Parathyroid adenoma (tissue), 2 donors: ENCODE measurements at regions not wholly inside any gene's neighbourhood (a gene's known extent, or its start where the extent isn't known, plus 50 kb on each side); places are given as distances from the start of the nearest gene placed in this dataset.

Source experiments
- H2AFZ ChIP-seq: fragments of 300-600 bp; sonication (generic); one replicate; pipeline ENCODE4 v1.7.0; 2017; ENCODE audit warnings: antibody characterized with exemption, mild to moderate bottlenecking
- H3K27ac ChIP-seq: fragments of 300-600 bp; sonication (generic); one replicate; pipeline ENCODE4 v1.7.0; 2017
- H3K27me3 ChIP-seq: fragments of 300-600 bp; sonication (generic); one replicate; pipeline ENCODE4 v1.7.0; 2017; ENCODE audit warnings: low read length; ENCODE audit not compliant: control insufficient read depth, insufficient read depth
- H3K36me3 ChIP-seq: fragments of 300-600 bp; sonication (generic); one replicate; pipeline ENCODE4 v1.7.0; 2017; ENCODE audit warnings: low read length; ENCODE audit not compliant: control insufficient read depth, insufficient read depth
- H3K4me1 ChIP-seq: fragments of 300-600 bp; sonication (generic); one replicate; pipeline ENCODE4 v1.7.0; 2017; ENCODE audit warnings: control low read depth
- H3K4me2 ChIP-seq: fragments of 300-600 bp; sonication (generic); one replicate; pipeline ENCODE4 v1.7.0; 2017; ENCODE audit warnings: low read length
- H3K4me3 ChIP-seq: fragments of 300-600 bp; sonication (generic); one replicate; pipeline ENCODE4 v1.7.0; 2017; ENCODE audit warnings: low read depth, low read length
- H3K79me2 ChIP-seq: fragments of 300-600 bp; sonication (generic); one replicate; pipeline ENCODE4 v1.7.0; 2017; ENCODE audit warnings: control low read depth
- H3K9ac ChIP-seq: fragments of 300-600 bp; sonication (generic); one replicate; pipeline ENCODE4 v1.7.0; 2017; ENCODE audit warnings: mild to moderate bottlenecking
- H3K9me3 ChIP-seq: fragments of 300-600 bp; sonication (generic); one replicate; pipeline ENCODE4 v1.7.0; 2017; ENCODE audit warnings: low read length; ENCODE audit not compliant: control insufficient read depth
- TF ChIP-seq, protein P1 (sequence below): fragments of 300-600 bp; sonication (generic); IDR thresholded peaks from one replicate; pipeline ENCODE4 v1.7.0; 2017; ENCODE audit warnings: antibody characterized with exemption, mild to moderate bottlenecking
- donor health status: primary hyperparathyroidism.

GRCh38 chr1:90452491-90452890, 264.6 kb downstream of the BARHL2 start:
- no peak overlapping the region for H3K9ac ChIP-seq
- H3K4me3 ChIP-seq: no peak overlapping the region
- H3K36me3 ChIP-seq: no peaks in the 10 kb centered on the region
- no peak overlapping the region for H2AFZ ChIP-seq
- H3K79me2 ChIP-seq: no peaks in the 10 kb centered on the region
- no peak overlapping the region for H3K27ac ChIP-seq
- H3K9me3 ChIP-seq: no peaks in the 10 kb centered on the region
- H3K4me2 ChIP-seq: no peak overlapping the region
- no peaks in the 10 kb centered on the region for H3K27me3 ChIP-seq
- no peaks in the 10 kb centered on the region for H3K4me1 ChIP-seq
- TF ChIP-seq, protein P1, sequence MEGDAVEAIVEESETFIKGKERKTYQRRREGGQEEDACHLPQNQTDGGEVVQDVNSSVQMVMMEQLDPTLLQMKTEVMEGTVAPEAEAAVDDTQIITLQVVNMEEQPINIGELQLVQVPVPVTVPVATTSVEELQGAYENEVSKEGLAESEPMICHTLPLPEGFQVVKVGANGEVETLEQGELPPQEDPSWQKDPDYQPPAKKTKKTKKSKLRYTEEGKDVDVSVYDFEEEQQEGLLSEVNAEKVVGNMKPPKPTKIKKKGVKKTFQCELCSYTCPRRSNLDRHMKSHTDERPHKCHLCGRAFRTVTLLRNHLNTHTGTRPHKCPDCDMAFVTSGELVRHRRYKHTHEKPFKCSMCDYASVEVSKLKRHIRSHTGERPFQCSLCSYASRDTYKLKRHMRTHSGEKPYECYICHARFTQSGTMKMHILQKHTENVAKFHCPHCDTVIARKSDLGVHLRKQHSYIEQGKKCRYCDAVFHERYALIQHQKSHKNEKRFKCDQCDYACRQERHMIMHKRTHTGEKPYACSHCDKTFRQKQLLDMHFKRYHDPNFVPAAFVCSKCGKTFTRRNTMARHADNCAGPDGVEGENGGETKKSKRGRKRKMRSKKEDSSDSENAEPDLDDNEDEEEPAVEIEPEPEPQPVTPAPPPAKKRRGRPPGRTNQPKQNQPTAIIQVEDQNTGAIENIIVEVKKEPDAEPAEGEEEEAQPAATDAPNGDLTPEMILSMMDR: no peak

GRCh38 chr1:90443354-90443753, 273.7 kb downstream of the BARHL2 start:
- no peak overlapping the region for H3K4me2 ChIP-seq
- no peak overlapping the region for H3K4me3 ChIP-seq
- no peak overlapping the region for H2AFZ ChIP-seq
- H3K36me3 ChIP-seq: no peaks in the 10 kb centered on the region
- H3K4me1 ChIP-seq: no peaks in the 10 kb centered on the region
- no peaks in the 10 kb centered on the region for H3K9me3 ChIP-seq
- H3K79me2 ChIP-seq: no peaks in the 10 kb centered on the region
- H3K9ac ChIP-seq: no peak overlapping the region
- H3K27me3 ChIP-seq: no peaks in the 10 kb centered on the region
- no peak overlapping the region for H3K27ac ChIP-seq
- TF ChIP-seq, protein P1: no peak

DNA sequence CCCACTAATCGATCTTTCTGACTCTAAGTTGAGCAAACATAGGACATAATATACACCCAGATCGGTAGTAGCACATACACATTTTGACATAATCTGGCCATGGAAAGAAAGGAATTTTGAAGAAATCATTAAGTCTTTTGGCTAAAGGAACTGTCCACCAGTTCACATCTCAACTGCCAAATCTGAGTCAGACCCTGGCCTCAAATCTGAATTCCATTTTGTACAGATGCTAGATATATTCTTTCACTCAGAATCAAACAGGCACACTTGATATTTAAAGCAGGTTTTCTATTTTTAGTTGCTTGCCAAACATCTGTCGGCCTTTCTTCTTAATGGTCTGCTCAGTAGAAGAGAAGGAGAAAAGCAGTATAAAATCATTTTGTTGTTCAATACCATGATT, 281.8 kb downstream of the BARHL2 start:
- no peak overlapping the region for H3K4me2 ChIP-seq
- TF ChIP-seq, protein P1: no peak

GRCh38 chr1:90434460-90434859, 282.6 kb downstream of the BARHL2 start:
- no peak overlapping the region for H3K27ac ChIP-seq
- no peak overlapping the region for H3K9ac ChIP-seq
- no peaks in the 10 kb centered on the region for H3K27me3 ChIP-seq
- TF ChIP-seq, protein P1: no peak
- no peak overlapping the region for H3K4me3 ChIP-seq
- no peak overlapping the region for H3K4me2 ChIP-seq
- no peaks in the 10 kb centered on the region for H3K36me3 ChIP-seq
- H3K9me3 ChIP-seq: no peaks in the 10 kb centered on the region
- H3K4me1 ChIP-seq: no peaks in the 10 kb centered on the region
- H2AFZ ChIP-seq: no peak overlapping the region
- H3K79me2 ChIP-seq: no peaks in the 10 kb centered on the region

More for the DNA sequence above, 281.8 kb downstream of the BARHL2 start:
- H3K79me2 ChIP-seq: no peaks in the 10 kb centered on the region
- H3K27ac ChIP-seq: no peak overlapping the region
- H3K9ac ChIP-seq: no peak overlapping the region
- H3K4me1 ChIP-seq: no peaks in the 10 kb centered on the region
- no peaks in the 10 kb centered on the region for H3K36me3 ChIP-seq
- no peak overlapping the region for H3K4me3 ChIP-seq
- no peaks in the 10 kb centered on the region for H3K9me3 ChIP-seq
- no peak overlapping the region for H2AFZ ChIP-seq
- no peaks in the 10 kb centered on the region for H3K27me3 ChIP-seq

DNA sequence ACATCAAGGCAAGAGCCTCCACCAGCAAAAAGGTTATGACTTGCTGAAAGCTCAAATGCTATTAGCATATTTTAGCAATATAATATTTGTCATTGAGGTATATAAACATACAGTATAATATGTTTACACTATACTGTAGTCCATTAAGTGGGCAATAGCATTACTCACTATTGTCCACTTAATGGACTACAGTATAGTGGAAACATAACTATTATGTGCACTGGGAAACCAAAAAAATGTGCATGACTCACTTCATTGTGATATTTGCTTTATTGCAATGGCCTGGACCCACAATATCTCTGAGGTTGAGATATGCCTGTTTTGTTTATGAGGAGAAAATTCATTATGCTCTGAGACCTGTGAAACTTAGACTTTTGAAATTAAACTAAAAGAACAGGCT, 300.0 kb downstream of the BARHL2 start:
- H3K9me3 ChIP-seq: no peaks in the 10 kb centered on the region
- no peak overlapping the region for H3K9ac ChIP-seq
- no peaks in the 10 kb centered on the region for H3K79me2 ChIP-seq
- H3K27ac ChIP-seq: no peak overlapping the region
- H2AFZ ChIP-seq: no peak overlapping the region
- TF ChIP-seq, protein P1: no peak
- H3K36me3 ChIP-seq: no peaks in the 10 kb centered on the region
- H3K4me3 ChIP-seq: no peak overlapping the region
- H3K4me1 ChIP-seq: no peaks in the 10 kb centered on the region
- H3K27me3 ChIP-seq: no peaks in the 10 kb centered on the region
- no peak overlapping the region for H3K4me2 ChIP-seq
